ENCODE measurements at regions not wholly inside any gene's neighbourhood (a gene's known extent, or its start where the extent isn't known, plus 50 kb on each side); places are given as distances from the start of the nearest gene placed in this dataset.

GRCh38 chr5:1985781-1986180 is 103.1 kb upstream of the IRX4 start:
- CTCF ChIA-PET = no interaction called here

More at GRCh38 chr5:1985781-1986180, 103.1 kb upstream of the IRX4 start:
- no peak overlapping the region for H3K27ac ChIP-seq (ENCODE audit: low read depth, low read length)
- POLR2A ChIA-PET = no interaction called here
- peaks cover 58% of the 10 kb centered on the region for H3K27me3 ChIP-seq (ENCODE audit: insufficient read depth, low read length)
- no peak overlapping the region for H2AFZ ChIP-seq (ENCODE audit: low read depth, low read length, poor library complexity, severe bottlenecking)
- DNase-seq (ENCODE audit: low read depth, low spot score) (no peak), ATAC-seq (no peak)
- H3K4me2 ChIP-seq (ENCODE audit: low read length) = no peak overlapping the region
- H3K4me1 ChIP-seq (ENCODE audit: control insufficient read depth in 1 of 2, insufficient read depth in 2 of 2, low read length in 2 of 2) = no peaks in the 10 kb centered on the region
- BruUV-seq (replicated peaks) = no TSS peak
- no peak for TF ChIP-seq FOSL1 (IDR thresholded peaks at IDR 0.05; ENCODE audit: low read depth)
- no peak for TF ChIP-seq RAD21 (IDR thresholded peaks at IDR 0.05; ENCODE audit: low read depth)
- TF ChIP-seq ZNF274 (IDR thresholded peaks at IDR 0.05; ENCODE audit: low read depth, low read length) = no peak
- no peak for TF ChIP-seq MAX (IDR thresholded peaks at IDR 0.05)
- TF ChIP-seq REST (IDR thresholded peaks at IDR 0.05; ENCODE audit: low read depth) = no peak
- no peak for TF ChIP-seq JUND (IDR thresholded peaks at IDR 0.05)
- no peak for TF ChIP-seq CTCF (IDR thresholded peaks at IDR 0.05 in 2 of 3, conservative IDR thresholded peaks at IDR 0.05 in 1 of 3; ENCODE audit: borderline replicate concordance in 1 of 3, insufficient read depth in 1 of 3, low read depth in 2 of 3, low read length in 2 of 3)
- H3K9ac ChIP-seq (ENCODE audit: low read length) = no peak overlapping the region
- intact Hi-C loops (cut with micrococcal nuclease) = no loop called here
- no peaks in the 10 kb centered on the region for H3K79me2 ChIP-seq (ENCODE audit: insufficient read depth, low read length)
- no peaks in the 10 kb centered on the region for H3K36me3 ChIP-seq (ENCODE audit: control insufficient read depth in 1 of 2, insufficient read depth in 2 of 2, low read length in 2 of 2)
- H3K9me3 ChIP-seq (ENCODE audit: control insufficient read depth in 1 of 2, insufficient read depth in 1 of 2, low read depth in 1 of 2, low read length in 2 of 2) = 0 out of 4 replicates have a peak, but pooled peaks cover 0 to 5% of the 10 kb centered on the region in 2 experiments
- H4K20me1 ChIP-seq (ENCODE audit: insufficient read depth) = no peaks in the 10 kb centered on the region
- H3K9me2 ChIP-seq (ENCODE audit: insufficient read depth) = no peaks in the 10 kb centered on the region
- RAD21 ChIA-PET (ENCODE audit: low non-redundant PET in 1 of 2, low total read pairs in 2 of 2, uncharacterized antibody in 2 of 2, unreplicated experiment in 2 of 2) = no interaction called here
- H3K4me3 ChIP-seq (replicated peaks in 1 of 2; ENCODE audit: low read depth in 1 of 2, low read length in 2 of 2) = no peak overlapping the region

Measured in HCT116 (cell line).